ENCODE measurements at regions not wholly inside any gene's neighbourhood (a gene's known extent, or its start where the extent isn't known, plus 50 kb on each side); places are given as distances from the start of the nearest gene placed in this dataset.

DNA sequence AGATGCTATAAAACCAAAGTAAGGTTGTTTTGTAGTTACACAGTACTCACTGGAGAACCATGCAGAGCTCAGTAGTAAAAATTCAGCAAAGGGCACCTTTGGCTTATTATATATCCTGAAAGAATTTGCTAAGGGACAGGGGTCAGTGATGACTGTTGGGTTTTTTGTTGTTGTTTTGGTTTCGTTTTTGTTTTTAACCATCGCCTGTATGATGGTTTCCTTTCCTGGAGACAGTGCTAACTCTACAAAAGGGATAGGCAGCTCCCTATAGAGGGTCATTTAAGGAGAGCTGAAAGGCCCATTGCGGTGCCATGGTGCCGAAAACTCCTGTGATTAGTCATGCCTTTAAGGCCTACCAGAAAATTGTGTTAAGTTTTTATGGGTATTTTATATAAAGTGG, 118.2 kb upstream of the GOLIM4 start:
- RAD21 ChIA-PET (ENCODE audit: low non-redundant PET in 1 of 2, low total read pairs in 2 of 2, uncharacterized antibody in 2 of 2, unreplicated experiment in 2 of 2): no interaction called here
- no peak for TF ChIP-seq EGR1 (IDR thresholded peaks at IDR 0.05; ENCODE audit: low read depth)

DNA sequence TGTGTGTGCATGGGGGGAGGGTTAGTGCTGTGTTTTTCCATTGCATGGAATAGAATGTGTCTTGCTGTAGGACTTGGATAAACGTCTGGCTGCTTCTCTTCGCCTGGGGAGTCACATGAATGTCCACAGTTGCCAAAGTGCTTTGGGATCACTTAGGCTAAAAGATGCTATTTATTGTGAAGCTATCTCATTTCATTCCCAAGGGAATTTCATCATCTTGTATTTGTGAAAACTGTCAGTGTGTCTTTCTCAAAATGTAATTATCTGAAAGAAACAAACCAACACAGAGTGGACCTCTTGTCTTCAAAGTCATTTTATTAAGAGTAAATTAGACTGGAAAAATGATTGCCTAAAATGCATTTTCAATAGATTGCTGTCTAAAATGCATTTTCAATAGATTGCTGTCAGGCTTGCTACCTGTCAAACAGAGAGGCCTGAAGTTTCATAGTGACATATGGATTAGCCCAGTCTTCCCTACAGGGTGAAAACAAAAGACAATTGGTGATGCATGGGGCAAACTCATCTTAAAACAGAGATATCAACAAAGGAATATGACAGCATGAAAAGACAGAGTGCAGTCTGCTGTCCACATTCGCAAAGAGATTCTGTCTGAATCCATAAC, 117.1 kb upstream of the GOLIM4 start:
- TF ChIP-seq YY1 (IDR thresholded peaks at IDR 0.05; ENCODE audit: extremely low read depth, insufficient replicate concordance, low read depth, low read length) (no peak), EGR1 (IDR thresholded peaks at IDR 0.05; ENCODE audit: low read depth) (no peak)
- TF ChIP-seq, protein P1, sequence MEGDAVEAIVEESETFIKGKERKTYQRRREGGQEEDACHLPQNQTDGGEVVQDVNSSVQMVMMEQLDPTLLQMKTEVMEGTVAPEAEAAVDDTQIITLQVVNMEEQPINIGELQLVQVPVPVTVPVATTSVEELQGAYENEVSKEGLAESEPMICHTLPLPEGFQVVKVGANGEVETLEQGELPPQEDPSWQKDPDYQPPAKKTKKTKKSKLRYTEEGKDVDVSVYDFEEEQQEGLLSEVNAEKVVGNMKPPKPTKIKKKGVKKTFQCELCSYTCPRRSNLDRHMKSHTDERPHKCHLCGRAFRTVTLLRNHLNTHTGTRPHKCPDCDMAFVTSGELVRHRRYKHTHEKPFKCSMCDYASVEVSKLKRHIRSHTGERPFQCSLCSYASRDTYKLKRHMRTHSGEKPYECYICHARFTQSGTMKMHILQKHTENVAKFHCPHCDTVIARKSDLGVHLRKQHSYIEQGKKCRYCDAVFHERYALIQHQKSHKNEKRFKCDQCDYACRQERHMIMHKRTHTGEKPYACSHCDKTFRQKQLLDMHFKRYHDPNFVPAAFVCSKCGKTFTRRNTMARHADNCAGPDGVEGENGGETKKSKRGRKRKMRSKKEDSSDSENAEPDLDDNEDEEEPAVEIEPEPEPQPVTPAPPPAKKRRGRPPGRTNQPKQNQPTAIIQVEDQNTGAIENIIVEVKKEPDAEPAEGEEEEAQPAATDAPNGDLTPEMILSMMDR (IDR thresholded peaks at IDR 0.05 in 2 of 3, conservative IDR thresholded peaks at IDR 0.05 in 1 of 3; ENCODE audit: borderline replicate concordance in 1 of 3, insufficient read depth in 1 of 3, low read depth in 2 of 3, low read length in 2 of 3): no peak
- Histone ChIP-seq H3K4me3 (replicated peaks in 1 of 2; ENCODE audit: low read depth in 1 of 2, low read length in 2 of 2) (no peak overlapping the region), H3K4me1 (ENCODE audit: control insufficient read depth in 1 of 2, insufficient read depth in 2 of 2, low read length in 2 of 2) (no peaks in the 10 kb centered on the region), H3K27ac (ENCODE audit: low read depth, low read length) (no peak overlapping the region), H2AFZ (ENCODE audit: low read depth, low read length, poor library complexity, severe bottlenecking) (no peak overlapping the region), H3K79me2 (ENCODE audit: insufficient read depth, low read length) (no peaks in the 10 kb centered on the region), H3K9ac (ENCODE audit: low read length) (no peak overlapping the region), H3K4me2 (ENCODE audit: low read length) (no peak overlapping the region), H3K27me3 (ENCODE audit: insufficient read depth, low read length) (no peaks in the 10 kb centered on the region), H4K20me1 (ENCODE audit: insufficient read depth) (no peaks in the 10 kb centered on the region), H3K9me3 (ENCODE audit: control insufficient read depth in 1 of 2, insufficient read depth in 1 of 2, low read depth in 1 of 2, low read length in 2 of 2) (no peaks in the 10 kb centered on the region), H3K36me3 (ENCODE audit: control insufficient read depth in 1 of 2, insufficient read depth in 2 of 2, low read length in 2 of 2) (no peaks in the 10 kb centered on the region), H3K9me2 (ENCODE audit: insufficient read depth) (no peaks in the 10 kb centered on the region)
- RAD21 ChIA-PET (ENCODE audit: low non-redundant PET in 1 of 2, low total read pairs in 2 of 2, uncharacterized antibody in 2 of 2, unreplicated experiment in 2 of 2): no interaction called here
- no peak for ATAC-seq
- no peak for DNase-seq (ENCODE audit: low read depth, low spot score)
- CTCF ChIA-PET: interaction anchor here (1.6 to 1.9 kb wide), 4 partner anchors 408 to 652 kb away, joined by 5 to 88 read pairs (median 22); no protein-coding TSS in a partner anchor
- no TSS peak for BruUV-seq (replicated peaks)
- POLR2A ChIA-PET: no interaction called here
- intact Hi-C loops (cut with micrococcal nuclease): loop anchor here (5.0 to 10.0 kb wide), 3 partner anchors 300 to 1455 kb away; no protein-coding TSS in a partner anchor

More for the DNA sequence above, 118.2 kb upstream of the GOLIM4 start:
- intact Hi-C loops (cut with micrococcal nuclease): loop anchor here (5.0 to 10.0 kb wide), 3 partner anchors 298 to 1453 kb away; no protein-coding TSS in a partner anchor
- Histone ChIP-seq H3K9ac (ENCODE audit: low read length) (no peak overlapping the region), H3K4me3 (replicated peaks in 1 of 2; ENCODE audit: low read depth in 1 of 2, low read length in 2 of 2) (no peak overlapping the region), H3K9me2 (ENCODE audit: insufficient read depth) (no peaks in the 10 kb centered on the region), H2AFZ (ENCODE audit: low read depth, low read length, poor library complexity, severe bottlenecking) (no peak overlapping the region), H3K4me2 (ENCODE audit: low read length) (no peak overlapping the region), H3K4me1 (ENCODE audit: control insufficient read depth in 1 of 2, insufficient read depth in 2 of 2, low read length in 2 of 2) (no peaks in the 10 kb centered on the region), H3K36me3 (ENCODE audit: control insufficient read depth in 1 of 2, insufficient read depth in 2 of 2, low read length in 2 of 2) (no peaks in the 10 kb centered on the region), H3K79me2 (ENCODE audit: insufficient read depth, low read length) (no peaks in the 10 kb centered on the region), H3K27me3 (ENCODE audit: insufficient read depth, low read length) (no peaks in the 10 kb centered on the region), H3K27ac (ENCODE audit: low read depth, low read length) (no peak overlapping the region), H4K20me1 (ENCODE audit: insufficient read depth) (no peaks in the 10 kb centered on the region), H3K9me3 (ENCODE audit: control insufficient read depth in 1 of 2, insufficient read depth in 1 of 2, low read depth in 1 of 2, low read length in 2 of 2) (no peaks in the 10 kb centered on the region)
- ATAC-seq: no peak
- CTCF ChIA-PET: interaction anchor here (1.7 kb wide), 1 partner anchor 634 kb away, joined by 5 read pairs; no protein-coding TSS in a partner anchor
- no peak for DNase-seq (ENCODE audit: low read depth, low spot score)
- no TSS peak for BruUV-seq (replicated peaks)
- POLR2A ChIA-PET: no interaction called here
